ENCODE measurements at regions not wholly inside any gene's neighbourhood (a gene's known extent, or its start where the extent isn't known, plus 50 kb on each side); places are given as distances from the start of the nearest gene placed in this dataset.

GRCh38 chr4:20445933-20446723 lies 194.4 kb downstream of the SLIT2 start:
- TF ChIP-seq FOXM1 (IDR thresholded peaks at IDR 0.05; ENCODE audit: borderline replicate concordance, low read depth), result no peak
- TF ChIP-seq TEAD4 (IDR thresholded peaks at IDR 0.05), result no peak
- TF ChIP-seq CEBPB (IDR thresholded peaks at IDR 0.05), result no peak
- no peak for TF ChIP-seq TAF1 (IDR thresholded peaks at IDR 0.05; ENCODE audit: low read depth)
- TF ChIP-seq MAX (IDR thresholded peaks at IDR 0.05), result no peak
- TF ChIP-seq REST (IDR thresholded peaks at IDR 0.05; ENCODE audit: low read depth), result no peak
- no peak for TF ChIP-seq YY1 (IDR thresholded peaks at IDR 0.05; ENCODE audit: low read depth)
- TF ChIP-seq EP300 (IDR thresholded peaks at IDR 0.05; ENCODE audit: borderline replicate concordance), result no peak
- no peak for TF ChIP-seq CREB1 (IDR thresholded peaks at IDR 0.05; ENCODE audit: low read depth)
- TF ChIP-seq RAD21 (IDR thresholded peaks at IDR 0.05; ENCODE audit: low read depth), result no peak
- TF ChIP-seq TCF12 (IDR thresholded peaks at IDR 0.05; ENCODE audit: low read depth), result no peak
- TF ChIP-seq NFIC (IDR thresholded peaks at IDR 0.05), result no peak
- TF ChIP-seq USF1 (IDR thresholded peaks at IDR 0.05), result no peak

- TF ChIP-seq EGR1 (IDR thresholded peaks at IDR 0.05) (no peak), TEAD4 (IDR thresholded peaks at IDR 0.05) (no peak), YY1 (IDR thresholded peaks at IDR 0.05; ENCODE audit: low read depth) (no peak), TAF1 (IDR thresholded peaks at IDR 0.05; ENCODE audit: low read depth) (no peak), RAD21 (IDR thresholded peaks at IDR 0.05; ENCODE audit: low read depth) (no peak), EP300 (IDR thresholded peaks at IDR 0.05; ENCODE audit: borderline replicate concordance) (no peak), REST (IDR thresholded peaks at IDR 0.05; ENCODE audit: low read depth) (no peak), CREB1 (IDR thresholded peaks at IDR 0.05; ENCODE audit: low read depth) (no peak), MAX (IDR thresholded peaks at IDR 0.05) (no peak), USF1 (IDR thresholded peaks at IDR 0.05) (no peak), FOXM1 (IDR thresholded peaks at IDR 0.05; ENCODE audit: borderline replicate concordance, low read depth) (no peak), TCF12 (IDR thresholded peaks at IDR 0.05; ENCODE audit: low read depth) (no peak), NFIC (IDR thresholded peaks at IDR 0.05) (no peak), ZBTB7A (IDR thresholded peaks at IDR 0.05; ENCODE audit: low read depth) (no peak), CEBPB (IDR thresholded peaks at IDR 0.05) (no peak)
Observed at GRCh38 chr4:20447103-20447502, 195.4 kb downstream of the SLIT2 start.

GRCh38 chr4:20451986-20452385 lies 200.3 kb downstream of the SLIT2 start:
- TF ChIP-seq EP300 (IDR thresholded peaks at IDR 0.05; ENCODE audit: borderline replicate concordance), result no peak
- no peak for TF ChIP-seq EGR1 (IDR thresholded peaks at IDR 0.05)
- TF ChIP-seq FOXM1 (IDR thresholded peaks at IDR 0.05; ENCODE audit: borderline replicate concordance, low read depth), result no peak
- TF ChIP-seq RAD21 (IDR thresholded peaks at IDR 0.05; ENCODE audit: low read depth), result no peak
- no peak for TF ChIP-seq REST (IDR thresholded peaks at IDR 0.05; ENCODE audit: low read depth)
- TF ChIP-seq TCF12 (IDR thresholded peaks at IDR 0.05; ENCODE audit: low read depth), result no peak
- no peak for TF ChIP-seq ZBTB7A (IDR thresholded peaks at IDR 0.05; ENCODE audit: low read depth)
- TF ChIP-seq CEBPB (IDR thresholded peaks at IDR 0.05), result no peak
- TF ChIP-seq YY1 (IDR thresholded peaks at IDR 0.05; ENCODE audit: low read depth), result no peak
- no peak for TF ChIP-seq USF1 (IDR thresholded peaks at IDR 0.05)
- no peak for TF ChIP-seq TEAD4 (IDR thresholded peaks at IDR 0.05)
- no peak for TF ChIP-seq CREB1 (IDR thresholded peaks at IDR 0.05; ENCODE audit: low read depth)
- TF ChIP-seq TAF1 (IDR thresholded peaks at IDR 0.05; ENCODE audit: low read depth), result no peak
- TF ChIP-seq MAX (IDR thresholded peaks at IDR 0.05), result no peak
- no peak for TF ChIP-seq NFIC (IDR thresholded peaks at IDR 0.05)
